ENCODE measurements at regions not wholly inside any gene's neighbourhood (a gene's known extent, or its start where the extent isn't known, plus 50 kb on each side); places are given as distances from the start of the nearest gene placed in this dataset.

GRCh38 chr17:21493993-21494392 lies 117.8 kb downstream of the KCNJ12 start:
- TF ChIP-seq ZBTB8A (tag by site-specific recombination; IDR thresholded peaks at IDR 0.05) (no peak), ZBTB21 (tag by site-specific recombination; IDR thresholded peaks at IDR 0.05) (no peak)

All from HEK293 (cell line).